Islet precursor cell (in vitro differentiated cells): ENCODE measurements at regions not wholly inside any gene's neighbourhood (a gene's known extent, or its start where the extent isn't known, plus 50 kb on each side); places are given as distances from the start of the nearest gene placed in this dataset.
"Not testable (repeated sequence)": the region's sequence is repeated elsewhere in the genome, so short reads cannot be mapped to it uniquely, and the experiment has no call there.

Source experiments
- DNase-seq: peaks from one replicate; pipeline ENCODE4 v3.0.0-alpha.2; 2018

DNA sequence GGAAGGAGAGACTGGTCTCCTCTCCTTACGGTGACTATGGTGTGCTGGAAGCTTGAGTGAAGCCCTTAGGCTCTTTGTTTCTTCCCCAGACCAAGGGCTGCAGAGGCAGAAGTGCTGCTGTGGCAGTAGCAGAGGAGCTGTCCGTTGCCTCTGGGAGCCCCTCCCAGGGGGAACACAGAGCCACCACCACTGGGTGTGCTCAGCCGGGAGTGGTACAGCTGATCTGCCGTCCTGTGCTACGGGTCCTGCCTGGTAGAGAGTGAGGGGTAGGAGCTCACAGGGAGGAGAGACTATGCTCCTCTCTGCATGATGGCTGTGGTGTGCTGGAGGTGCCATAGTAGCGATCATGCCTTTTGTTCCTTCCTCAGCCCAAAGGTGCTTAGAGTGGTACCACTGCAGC lies 318.7 kb downstream of the DOK5 start:
- peak; percentile 52 for DNase-seq

DNA sequence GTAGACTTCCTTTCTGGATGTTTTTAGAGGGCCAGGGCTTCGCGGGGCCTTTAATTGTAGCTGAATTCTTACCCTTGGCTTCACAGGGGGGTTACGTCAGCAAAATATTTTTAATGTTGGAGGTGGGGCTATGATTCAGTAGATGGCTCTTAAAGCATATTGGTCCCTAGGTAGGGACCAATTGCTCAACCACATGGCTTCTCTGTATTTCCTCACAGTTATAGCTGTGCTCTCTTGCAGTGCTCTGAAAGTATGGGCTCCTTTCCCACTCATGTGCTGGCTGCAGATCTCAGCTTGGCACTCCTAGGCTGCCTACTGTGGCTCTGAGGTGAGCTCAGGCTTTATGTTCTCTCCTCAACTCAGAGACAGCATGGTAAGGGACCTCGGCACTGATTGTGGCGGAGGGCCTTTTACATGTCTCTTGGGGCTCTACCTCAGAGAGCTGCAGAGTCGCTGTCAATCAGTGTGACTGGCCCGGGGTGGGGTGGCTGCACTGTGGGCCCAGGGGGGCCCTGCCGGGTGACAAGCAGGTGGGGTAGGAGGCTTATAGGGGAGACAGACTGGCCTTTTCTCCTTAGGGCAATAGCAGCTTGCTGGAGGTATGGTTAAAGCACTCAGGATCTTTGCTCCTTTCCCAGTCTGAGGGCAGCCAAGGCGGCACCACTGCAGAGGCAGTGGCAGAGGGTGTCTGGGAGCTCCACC lies 318.0 kb downstream of the DOK5 start:
- DNase-seq, result no peak

DNA sequence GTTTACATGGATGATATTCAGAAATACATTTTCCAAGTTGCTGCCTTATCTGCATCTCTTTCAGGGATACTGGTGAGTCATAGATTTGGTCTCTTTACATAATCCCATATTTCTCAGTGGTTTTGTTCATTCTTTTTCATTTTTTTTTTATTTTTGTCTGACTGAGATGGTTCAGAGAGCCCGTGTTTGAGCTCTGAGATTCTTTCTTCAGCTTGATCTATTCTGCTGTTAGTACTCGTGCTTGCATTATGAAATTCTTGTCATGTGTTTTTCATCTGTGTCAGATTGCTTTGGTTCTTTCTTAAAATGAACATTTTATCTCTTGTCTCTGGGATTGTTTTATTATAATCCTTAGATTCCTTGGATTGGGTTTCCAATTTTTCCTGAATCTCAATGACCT lies 317.3 kb downstream of the DOK5 start:
- DNase-seq, result no peak

DNA sequence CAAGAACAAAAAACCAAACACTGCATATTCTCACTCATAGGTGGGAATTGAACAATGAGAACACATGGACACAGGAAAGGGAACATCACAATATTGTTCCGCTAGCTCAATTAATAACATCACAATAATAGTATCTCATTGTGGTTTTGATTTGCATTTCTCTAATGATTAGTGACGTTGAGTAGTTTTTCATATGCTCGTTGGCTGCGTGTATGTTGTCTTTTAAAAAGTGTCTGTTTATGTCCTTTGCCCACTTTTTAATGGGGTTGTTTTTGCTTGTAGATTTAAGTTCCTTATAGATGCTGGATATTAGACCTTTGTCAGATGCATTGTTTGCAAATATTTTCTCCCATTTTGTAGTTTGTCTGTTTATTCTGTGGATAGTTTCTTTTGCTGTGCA lies 312.9 kb downstream of the DOK5 start:
- not testable (repeated sequence) for DNase-seq

DNA sequence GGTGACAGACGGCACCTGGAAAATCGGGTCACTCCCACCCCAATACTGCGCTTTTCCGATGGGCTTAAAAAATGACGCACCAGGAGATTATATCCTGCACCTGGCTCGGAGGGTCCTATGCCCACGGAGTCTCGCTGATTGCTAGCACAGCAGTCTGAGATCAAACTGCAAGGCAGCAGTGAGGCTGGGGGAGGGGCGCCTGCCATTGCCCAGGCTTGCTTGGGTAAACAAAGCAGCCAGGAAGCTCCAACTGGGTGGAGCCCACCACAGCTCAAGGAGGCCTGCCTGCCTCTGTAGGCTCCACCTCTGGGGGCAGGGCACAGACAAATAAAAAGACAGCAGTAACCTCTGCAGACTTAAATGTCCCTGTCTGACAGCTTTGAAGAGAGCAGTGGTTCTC lies 307.4 kb downstream of the DOK5 start:
- not testable (repeated sequence) for DNase-seq

DNA sequence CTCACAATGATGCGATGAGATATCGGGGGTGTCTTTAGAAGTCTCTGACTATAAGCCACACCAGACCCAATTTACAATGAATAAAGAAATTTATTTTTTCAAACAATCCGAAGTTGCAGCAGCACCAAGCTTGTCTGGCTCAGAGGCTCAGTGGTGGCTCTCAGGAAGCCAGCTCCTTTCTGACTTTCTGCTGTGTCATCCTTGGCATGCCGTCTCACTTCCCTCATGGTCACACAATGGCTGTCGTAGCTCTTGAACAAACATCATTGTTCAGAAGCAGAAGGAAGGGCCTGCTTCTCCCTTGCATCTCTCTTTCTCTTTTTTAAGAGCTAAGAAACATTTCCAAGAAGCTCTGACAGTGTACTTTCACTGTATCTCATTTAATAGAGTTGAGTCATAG lies 299.0 kb downstream of the DOK5 start:
- DNase-seq, result no peak

DNA sequence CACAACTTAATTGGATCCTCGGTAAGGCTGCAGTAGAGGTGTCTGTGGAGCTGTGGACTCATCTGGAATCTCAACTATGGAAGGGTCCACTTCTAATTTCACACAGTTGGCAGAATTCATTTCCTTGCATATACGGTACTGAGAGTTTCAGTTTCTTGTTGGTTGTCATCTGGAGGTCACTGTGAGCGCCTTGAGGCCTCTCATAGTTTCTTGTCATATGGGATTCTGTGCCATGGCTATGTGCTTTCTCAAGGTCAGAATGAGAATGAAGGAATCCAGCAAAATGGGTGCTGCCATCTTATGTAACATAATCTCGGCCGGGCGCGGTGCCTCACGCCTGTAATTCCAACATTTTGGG lies 298.2 kb downstream of the DOK5 start:
- DNase-seq, result no peak

DNA sequence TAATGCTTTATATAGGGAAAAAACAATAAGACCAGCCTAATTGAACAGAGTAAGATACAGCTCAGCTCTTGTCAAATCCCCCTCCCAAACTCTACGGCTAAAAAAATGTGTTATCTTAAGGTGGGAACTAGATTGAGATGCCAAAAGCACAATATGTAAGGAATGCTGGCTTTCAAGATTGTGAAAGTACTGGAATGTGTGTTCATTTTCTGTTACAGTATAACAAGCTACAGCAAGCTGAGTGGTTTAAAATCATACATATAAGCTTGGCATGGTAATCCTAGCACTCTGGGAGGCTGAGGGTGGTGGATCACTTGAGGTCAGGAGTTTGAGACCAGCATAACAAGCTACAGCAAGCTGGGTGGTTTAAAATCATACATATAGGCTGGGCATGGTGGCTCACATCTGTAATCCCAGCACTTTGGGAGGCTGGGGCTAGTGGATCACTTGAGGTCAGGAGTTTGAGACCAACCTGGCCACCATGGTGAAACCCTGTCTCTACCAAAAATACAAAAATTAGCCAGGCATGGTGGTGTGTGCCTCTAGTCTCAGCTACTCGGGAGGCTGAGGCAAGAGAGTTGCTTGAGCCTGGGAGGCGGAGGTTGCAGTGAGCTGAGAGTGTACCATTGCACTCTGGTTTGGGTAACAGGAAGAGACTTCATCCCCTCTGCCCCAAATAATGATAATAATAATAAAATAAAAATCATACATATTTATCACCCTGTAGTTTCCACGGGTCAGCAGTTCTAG lies 297.7 kb downstream of the DOK5 start:
- DNase-seq, result no peak

DNA sequence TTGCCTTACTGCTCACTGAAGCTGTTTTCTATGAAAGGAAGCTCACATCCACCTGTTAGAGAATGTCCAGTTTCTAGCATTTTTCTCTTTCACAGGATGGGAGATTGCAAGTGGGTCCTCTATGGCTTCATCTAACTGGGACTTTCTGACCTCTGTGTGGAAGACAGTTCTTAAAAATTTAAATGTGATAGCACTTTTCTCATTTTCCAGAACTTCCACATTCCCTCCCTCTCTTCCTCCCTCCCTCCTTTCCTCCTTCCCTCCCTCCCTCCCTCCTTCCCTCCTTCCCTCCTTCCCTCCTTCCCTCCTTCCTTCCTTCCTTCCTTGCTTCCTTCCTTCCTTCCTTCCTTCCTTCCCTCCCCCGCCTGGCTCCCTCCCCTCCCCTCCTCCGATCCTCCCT lies 291.1 kb downstream of the DOK5 start:
- no peak for DNase-seq

DNA sequence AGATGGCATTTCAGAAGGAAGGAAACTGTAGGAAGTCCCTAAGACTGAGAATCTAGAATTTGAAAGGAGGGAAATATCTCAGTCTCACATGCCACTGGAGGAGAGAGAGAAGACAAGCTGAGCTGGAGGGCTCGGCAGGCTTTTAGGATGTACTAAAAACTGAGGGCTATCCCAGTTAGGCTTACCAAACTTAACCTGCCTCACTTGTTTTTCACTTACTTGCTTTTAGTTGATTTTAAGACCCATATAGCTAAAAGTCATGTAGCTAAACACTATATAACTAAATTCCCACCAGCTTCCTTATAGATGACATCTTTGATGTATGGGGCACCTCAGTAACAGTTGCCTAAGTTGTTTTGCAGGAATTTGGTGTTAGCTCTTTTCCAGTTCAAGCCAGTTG lies 288.0 kb downstream of the DOK5 start:
- DNase-seq, result no peak

DNA sequence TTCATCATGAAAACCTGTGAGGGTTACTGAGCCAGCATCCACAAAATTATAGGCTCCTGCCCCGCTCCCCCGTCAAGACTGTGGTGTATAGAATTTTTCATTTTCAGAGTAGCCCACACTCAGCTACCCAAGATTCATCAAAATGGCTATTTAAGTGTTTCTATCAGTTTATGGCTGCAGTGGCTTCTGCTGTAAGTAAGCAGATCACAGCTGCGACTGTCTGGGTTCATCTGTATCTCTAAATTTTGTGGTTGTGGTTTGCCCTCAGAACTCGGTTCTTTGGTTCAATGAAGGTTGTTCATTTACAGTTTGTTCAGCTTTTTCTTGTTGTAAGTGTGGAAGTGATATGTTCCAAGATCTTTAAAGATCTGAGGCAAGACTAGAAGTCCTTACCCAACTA lies 284.2 kb downstream of the DOK5 start:
- no peak for DNase-seq

DNA sequence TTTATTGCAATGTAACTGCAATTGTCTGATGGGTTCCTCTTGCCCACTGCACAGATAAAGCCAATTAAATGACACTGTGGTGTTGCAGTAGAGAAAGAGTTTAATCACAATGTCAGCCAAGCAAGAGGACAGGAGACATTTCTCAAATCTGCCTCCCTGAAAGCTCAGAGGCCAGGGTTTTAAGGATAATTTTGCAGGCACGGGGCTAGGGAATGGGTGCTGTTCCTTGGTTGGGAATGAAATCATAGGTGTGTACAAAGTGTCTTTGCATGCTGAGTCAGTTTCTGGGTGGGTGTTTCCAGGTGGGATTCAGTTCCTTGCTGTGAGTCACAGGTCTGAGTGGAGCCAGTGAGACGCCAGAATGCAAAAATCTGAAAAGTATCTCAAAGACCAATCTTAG lies 271.4 kb downstream of the DOK5 start:
- no peak for DNase-seq

DNA sequence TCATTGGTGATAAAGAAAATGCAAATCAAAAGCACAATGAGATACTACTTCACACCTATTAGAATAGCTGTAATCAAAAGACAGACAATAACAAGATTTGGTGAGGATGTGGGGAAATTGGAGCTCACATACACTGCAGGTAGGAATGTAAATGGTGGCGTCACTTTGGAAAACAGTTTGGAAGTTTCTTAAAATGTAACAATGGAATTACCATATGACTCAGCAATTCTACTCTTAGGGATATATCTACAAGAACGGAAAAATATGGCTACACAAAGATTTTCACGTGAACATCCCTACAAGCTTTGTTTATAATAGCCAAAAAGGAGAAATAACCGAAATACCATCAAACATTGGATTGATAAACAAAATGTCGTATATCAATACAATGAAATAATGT lies 270.4 kb downstream of the DOK5 start:
- no peak for DNase-seq

DNA sequence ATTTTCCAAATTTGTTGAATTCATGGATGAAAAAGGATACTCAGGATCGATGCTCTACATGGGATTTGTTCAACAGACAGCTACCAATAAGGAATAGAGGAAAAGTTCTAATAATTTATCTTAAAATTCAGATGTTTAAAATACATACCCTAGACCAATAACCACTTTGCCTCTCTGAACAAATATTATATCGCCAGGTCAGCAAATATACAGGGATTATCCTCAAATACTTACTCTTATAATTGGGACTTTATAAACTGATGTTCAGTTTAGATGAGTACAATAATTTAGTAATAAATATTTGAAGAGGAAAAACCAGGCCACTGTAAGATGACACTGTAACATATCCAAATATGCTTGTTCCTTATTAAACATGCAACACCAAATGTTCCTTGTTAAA lies 268.7 kb downstream of the DOK5 start:
- no peak for DNase-seq

DNA sequence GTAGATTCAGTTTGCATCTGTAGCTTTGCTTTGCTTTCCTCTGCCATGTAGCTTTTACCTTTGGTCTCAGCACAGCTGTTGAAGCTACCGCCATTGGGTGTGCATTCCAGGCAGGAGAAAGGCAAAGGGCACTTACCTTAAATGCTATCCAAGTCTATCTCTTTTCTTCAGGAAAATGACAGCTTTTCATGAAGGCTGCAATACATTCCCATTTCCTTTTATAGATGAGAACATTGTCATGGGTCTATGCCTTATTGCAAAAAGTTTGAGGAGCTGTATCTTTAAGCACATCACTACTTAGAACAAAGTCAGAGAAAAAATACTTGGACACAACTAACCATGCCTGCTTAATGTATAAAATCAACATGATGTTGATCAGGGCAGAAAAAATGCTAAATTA lies 266.8 kb downstream of the DOK5 start:
- no peak for DNase-seq

DNA sequence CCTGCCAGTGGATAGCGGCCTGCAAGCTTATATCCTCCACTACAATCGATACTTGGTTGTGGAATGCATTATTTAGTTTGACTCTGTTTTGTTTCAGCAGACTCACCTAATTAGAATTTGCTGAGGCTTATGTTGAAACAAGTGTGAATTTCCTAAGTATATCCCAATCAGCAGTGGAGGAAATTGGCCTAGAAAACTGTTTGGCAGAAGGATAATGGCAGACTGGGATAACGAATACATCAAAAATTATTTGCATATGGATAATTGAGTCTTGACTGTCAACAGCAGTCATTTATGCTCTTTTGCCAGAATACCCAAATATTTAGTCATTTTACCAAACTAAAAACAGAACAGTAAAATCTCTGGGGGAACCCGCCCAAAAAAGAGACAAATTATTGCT lies 261.0 kb downstream of the DOK5 start:
- no peak for DNase-seq

DNA sequence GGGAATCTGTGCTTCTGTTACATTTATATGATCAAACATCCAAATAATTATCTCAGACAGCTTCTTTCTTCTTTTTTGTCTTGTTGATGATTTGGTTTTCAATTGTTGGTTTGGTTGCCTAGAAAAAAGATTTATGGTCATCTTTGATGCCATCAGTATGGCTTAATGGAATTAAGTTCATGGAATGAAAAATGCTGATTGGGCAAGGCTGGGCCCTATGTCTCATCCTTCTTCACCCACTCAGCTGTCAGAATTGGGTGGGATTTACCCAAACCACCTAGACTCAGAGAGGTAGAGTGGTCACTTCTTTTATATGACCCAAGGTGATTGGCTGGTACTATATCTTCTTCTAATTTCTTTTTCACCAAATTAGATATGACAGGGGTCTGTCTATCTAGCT lies 258.3 kb downstream of the DOK5 start:
- no peak for DNase-seq

DNA sequence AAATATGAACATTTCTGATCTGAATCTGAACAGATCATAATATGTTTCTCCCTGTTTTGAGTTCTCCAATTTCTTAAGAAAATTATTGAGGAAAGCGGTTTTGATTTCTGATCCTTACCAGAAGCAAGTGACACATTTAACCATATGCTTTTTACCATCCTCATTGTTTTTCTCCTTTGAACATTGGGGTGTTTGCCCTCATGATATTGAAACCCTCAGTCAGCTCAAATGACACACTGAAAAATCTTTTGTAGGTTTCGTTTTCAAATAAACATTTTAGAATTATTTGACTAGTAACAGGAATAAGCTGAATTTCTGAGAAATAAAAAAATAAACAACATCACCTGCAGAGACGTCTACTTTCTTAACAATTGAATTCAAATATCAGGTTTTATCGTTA lies 252.1 kb downstream of the DOK5 start:
- no peak for DNase-seq

DNA sequence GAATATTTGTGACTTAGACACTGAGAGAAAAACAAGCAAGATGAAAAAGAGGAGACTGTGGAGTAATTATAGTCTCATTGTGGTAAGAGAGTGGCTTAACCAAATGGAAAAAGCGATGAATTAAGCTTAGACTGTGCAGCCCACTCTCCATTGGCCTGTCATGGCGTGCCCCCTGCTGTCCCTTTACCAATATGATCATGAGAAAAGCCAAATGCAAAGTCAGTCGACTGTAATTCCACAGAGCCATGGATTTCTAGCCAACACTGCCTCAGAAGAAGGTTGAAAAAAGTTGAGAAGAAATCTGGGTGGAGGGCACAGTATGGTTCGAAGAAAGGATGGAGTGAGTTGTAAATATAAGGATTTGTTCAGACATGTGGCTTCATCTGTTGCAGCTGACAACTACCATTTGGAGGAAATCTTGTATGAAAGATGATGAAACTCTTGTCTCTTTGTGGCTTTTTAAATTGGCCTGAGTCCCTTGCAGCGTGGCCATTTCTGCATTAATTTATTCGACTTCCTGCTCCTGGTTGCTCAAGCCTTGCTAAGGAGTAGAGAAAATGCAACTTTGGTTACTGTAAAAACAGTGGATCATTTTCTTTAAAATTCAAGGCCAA lies 251.4 kb downstream of the DOK5 start:
- no peak for DNase-seq

DNA sequence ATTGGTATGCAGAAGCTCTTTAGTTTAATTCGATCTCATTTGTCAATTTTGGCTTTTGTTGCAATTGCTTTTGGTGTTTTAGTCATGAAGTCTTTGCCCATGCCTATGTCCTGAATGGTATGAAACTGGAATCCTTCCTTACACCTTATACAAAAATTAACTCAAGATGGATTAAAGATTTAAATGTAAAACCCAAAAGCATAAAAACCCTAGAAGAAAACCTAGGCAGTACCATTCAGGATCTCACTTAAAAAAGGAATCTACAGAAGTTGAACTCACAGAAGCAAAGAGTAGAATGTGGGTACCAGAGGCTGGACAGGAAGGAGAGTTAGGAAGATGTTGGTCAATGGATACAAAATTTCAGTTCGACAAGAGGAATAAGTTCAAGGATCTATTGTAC lies 249.9 kb downstream of the DOK5 start:
- not testable (repeated sequence) for DNase-seq

DNA sequence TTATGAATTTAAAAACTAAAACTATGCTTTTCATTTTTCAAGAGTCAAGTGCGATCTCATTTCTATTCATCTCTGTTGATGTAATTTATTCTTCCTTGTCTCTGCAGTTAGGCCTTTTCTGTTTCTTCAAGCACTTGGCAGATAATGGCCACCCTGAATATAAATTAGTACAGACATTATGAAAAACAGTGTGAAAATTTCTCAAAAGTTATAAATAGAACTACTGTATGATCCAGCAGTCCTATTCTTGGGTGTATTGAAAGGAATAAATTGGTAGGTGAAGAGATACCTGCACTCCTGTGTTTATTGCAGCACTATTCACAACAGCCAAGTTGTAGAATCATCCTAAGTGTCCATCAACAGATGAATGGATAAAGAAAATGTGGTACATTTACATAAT lies 248.3 kb downstream of the DOK5 start:
- no peak for DNase-seq

DNA sequence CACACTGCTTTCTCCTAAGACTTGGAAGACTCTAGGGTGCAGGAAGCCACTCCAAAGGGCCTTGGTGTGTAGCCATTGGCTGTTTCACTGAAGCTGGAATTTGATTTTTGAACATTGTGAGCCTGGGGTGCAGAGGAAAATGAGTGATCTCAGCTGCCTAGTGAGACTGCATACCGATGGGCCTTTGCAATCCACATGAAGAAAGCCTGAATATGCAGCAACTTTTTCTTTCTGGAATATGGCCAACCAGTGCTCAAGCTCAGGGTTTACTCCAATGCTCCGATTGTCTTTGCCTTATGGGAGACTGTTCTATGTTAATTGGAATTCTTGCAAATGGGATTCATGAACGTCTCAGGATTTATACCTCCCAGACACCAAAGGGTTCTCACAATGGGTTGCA lies 242.6 kb downstream of the DOK5 start:
- DNase-seq, result no peak

DNA sequence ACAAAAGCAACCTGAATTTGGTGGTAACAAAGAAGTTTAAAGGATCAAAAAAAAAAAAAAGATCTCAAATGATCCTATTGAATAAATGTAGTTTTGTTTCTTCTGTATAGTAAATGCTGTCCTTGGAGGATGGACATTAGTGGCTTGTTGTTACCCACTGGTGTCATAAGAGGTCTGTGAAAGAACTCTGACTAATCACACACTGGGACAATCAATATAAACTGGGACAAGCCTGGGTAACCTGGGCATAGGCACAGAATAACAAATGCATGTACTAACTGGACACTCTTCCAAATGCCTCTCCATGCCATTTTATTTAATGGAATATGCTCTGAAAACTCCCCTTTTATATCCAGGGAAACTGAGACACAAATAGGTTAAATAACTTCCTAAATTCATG lies 241.4 kb downstream of the DOK5 start:
- DNase-seq, result no peak

DNA sequence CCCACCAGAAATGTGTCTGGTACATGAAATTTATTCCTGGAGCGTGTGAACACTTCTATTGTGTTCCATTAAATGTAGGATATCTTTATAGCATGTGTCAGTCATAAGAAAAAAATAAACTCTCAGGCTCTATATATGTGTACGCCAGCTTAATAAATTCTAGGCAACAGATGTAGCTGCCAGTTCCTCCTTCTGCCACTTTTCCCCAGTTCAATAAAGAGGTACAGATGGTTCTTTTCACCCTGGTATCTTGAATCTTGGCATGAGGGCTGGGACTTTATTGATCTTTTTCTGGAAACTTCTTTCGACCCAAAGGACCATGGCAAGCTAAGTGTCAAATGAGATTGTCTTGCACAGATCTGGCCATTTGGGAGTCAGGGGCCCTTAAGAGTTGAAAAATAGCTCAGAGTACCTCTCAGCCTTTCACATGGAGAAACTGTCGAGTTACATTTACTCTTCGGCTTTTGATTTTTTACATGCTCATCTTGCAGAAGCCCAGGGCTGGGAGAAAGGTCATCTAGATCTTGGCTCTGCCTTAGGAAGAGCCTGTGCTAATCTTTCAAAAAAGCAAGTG lies 240.9 kb downstream of the DOK5 start:
- no peak for DNase-seq
